Daoy (cell line): ENCODE measurements at regions not wholly inside any gene's neighbourhood (a gene's known extent, or its start where the extent isn't known, plus 50 kb on each side); places are given as distances from the start of the nearest gene placed in this dataset.
"Not testable (repeated sequence)": the region's sequence is repeated elsewhere in the genome, so short reads cannot be mapped to it uniquely, and the experiment has no call there.

Experiments
- DNase-seq: peaks from one replicate; pipeline ENCODE4 v3.0.0-alpha.2; 2015; ENCODE audit warnings: low read depth

DNA sequence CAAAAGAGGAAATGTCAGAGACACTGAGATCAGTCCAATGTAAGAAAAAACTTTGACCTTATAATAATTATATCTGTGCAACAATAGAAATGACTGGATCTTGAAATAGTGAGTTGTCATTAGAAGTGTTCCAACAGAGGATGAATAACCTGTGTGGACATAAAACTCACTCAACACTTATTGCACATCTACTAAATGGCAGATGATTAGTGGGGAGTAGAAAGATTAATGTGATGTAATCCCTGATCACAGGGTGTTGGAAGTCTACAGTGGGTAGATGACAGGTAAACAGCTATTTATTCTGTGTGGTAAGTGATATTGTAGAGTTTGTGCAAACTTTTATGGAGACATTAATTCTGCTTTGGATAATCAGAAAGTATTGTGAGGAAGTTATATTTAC is 177.3 kb upstream of the HMHB1 start:
- no peak for DNase-seq

DNA sequence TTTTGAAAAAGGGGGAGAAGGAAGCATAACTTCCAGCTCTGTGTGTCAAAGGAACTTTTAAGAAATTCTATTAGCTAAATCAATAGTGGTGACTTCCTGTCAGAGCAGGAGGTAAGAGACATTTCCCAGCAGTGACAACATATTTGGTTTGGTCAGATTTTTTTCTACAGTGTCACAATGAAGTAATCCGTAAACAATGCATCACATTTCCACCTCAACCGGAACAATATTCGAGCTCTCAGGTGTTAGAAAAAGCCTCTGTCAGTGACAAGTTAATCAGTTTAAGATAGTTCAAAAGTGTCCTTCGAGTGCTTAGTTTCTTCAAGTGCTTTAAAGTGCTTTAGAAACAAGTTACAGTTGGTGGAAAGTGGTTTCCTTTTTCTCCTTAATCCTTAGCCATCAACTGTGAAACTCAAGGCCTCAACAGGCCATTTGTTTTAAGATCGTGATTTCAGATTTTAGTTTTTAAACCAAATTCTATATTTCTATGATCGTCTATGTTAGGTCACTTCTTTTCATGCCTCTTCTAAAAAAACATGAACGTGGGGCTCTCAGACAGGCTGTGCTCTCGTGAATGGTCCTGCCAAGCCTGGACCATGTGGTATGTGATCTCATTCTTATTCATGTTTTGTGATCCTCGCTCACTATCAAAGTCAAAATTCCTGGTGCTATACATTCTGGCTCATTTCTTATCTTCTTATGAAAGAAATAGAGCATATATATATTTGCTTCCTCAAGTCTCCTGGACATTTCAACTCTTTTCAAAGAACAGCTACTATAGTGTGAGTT is 181.9 kb upstream of the HMHB1 start:
- peak; percentile 64 for DNase-seq

- not testable (repeated sequence) for DNase-seq
Measured at GRCh38 chr5:143625048-143625447, 186.9 kb upstream of the HMHB1 start.

GRCh38 chr5:143624465-143624864 is 187.5 kb upstream of the HMHB1 start:
- DNase-seq = no peak

DNA sequence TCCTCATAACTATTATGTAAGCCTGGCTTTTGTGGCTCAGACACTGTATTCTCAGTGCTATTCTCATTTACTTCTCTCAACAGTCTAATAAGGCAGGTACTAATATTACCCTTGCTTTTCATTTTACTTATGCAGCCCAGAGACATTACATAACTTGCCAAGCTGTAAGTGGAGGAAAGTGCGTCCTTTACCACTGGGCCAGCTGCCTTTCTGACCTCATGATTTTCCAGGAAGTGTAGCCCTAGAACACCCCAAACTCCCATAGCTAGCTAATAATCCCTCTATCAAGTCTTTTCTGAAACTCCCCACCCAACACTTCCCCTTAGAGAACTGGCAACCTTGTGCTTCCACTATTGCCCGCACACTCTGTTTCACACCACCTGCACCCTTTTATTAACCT is 192.9 kb upstream of the HMHB1 start:
- no peak for DNase-seq

DNA sequence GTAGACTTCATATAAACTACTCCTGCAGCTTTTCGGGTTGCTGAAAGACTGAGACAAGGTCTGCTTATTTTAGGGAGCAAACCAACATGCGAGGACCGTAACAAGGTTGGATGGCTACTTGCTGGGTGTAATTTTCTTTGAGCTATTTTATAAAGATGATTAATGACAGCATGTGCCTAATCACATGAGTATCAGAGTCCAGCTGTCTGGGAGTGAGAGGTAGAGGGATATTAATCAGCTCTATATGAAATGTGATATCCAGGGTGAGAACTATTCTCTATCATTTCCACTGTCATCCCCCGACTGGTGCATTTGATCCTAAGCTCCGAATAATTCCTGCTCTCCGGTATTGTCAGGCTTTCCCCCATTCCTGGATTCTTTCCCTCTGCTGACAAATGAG is 193.8 kb upstream of the HMHB1 start:
- DNase-seq = no peak

DNA sequence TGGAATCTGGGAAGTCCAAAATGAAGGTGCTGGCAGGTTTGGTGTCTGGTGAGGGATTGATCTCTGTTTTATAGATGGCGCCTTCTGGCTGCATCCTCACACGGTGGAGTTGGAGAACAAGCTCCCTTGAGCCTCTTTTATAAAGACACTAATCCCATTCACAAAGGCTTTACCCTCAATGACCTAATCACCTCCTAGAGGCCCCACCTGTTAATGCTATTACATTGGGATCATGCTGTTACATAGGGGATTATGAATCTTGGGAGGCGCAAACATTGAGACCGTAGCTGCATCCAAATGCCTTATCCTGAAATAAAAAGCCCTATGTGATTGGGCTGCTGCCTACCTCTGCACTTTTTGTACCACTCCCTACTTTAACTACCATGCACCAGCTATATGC is 197.1 kb upstream of the HMHB1 start:
- DNase-seq = no peak

DNA sequence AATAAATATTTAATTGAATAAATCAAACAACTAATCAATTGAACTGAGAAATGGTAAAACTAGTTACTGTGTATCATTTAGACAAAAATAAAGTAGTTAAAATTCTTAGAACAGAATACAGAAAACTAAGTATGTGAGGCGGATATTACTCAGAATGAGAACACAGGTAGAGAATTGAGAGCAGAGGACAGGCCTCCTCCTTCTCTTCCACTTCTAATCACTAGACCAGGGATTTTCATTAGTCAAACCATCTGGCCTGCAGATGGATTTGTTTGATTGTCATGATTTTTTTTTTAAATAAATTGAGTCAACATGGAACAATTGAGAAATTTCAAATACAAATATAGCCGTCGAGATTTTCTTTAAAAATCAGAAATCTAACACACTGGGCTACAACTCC is 198.6 kb upstream of the HMHB1 start:
- DNase-seq = no peak

- no peak for DNase-seq
Measured at GRCh38 chr5:143610946-143611345, 201.0 kb upstream of the HMHB1 start.

GRCh38 chr5:143606043-143606752 is 202.7 kb upstream of the NR3C1 start:
- peak; percentile 62 for DNase-seq

DNA sequence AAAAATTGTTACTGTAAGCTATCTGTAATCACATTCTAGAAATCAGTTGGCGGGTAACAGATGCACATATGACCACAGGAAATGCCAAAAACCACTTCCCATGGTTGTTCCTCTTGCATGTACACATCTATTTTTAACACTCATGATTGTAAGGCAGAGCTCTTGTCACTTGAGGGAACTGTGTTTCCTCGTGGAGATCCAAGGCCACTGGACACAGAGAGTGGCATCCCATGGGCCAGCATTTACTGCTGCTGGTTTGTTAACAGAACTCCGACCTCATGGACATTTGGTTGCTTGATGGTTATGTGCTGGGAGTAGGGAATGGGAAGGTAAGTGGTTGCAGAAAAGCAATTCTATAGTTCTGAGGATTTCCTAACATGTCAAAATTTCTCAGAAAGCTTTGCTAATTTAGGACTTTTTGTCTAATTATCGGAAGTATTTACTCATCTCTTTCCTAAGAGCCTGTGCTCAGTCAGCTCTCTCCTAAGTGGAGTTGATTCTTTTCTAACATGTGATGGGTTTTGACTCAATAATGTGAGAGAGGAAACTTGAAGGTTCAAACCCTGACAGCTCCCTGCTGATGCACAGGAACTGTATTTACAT is 202.0 kb upstream of the NR3C1 start:
- no peak for DNase-seq

- DNase-seq = no peak
Measured at GRCh38 chr5:143601917-143602333, 198.4 kb upstream of the NR3C1 start.

- DNase-seq = no peak
Measured at GRCh38 chr5:143601357-143601756, 197.9 kb upstream of the NR3C1 start.

- DNase-seq = peak; percentile 23
Measured at GRCh38 chr5:143600396-143601075, 197.1 kb upstream of the NR3C1 start.

GRCh38 chr5:143599474-143599873 is 196.0 kb upstream of the NR3C1 start:
- no peak for DNase-seq

GRCh38 chr5:143596824-143597223 is 193.3 kb upstream of the NR3C1 start:
- no peak for DNase-seq

GRCh38 chr5:143594902-143595818 is 191.7 kb upstream of the NR3C1 start:
- DNase-seq = no peak

GRCh38 chr5:143593723-143594122 is 190.2 kb upstream of the NR3C1 start:
- no peak for DNase-seq

DNA sequence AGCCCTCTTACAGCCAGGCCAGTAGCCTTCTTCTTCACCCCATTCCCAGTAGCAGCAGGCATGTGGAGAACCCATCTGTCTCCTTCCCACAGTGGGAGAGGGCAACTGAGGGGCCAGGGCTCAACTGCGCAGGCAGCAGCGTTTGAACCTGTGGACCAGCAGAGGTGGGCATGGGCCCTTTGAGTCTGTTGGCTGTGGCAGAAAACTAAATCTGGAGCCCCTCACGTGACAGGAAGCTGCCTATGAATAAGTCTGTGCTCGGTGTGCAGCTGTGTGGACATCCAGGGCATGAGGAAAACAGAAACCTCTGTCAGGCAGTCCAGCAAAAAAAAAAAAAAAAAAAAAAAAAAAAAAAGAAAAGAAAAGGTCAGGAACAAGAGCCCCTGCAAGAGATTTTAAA is 189.2 kb upstream of the NR3C1 start:
- peak; percentile 27 for DNase-seq

GRCh38 chr5:143588933-143589662 is 185.6 kb upstream of the NR3C1 start:
- no peak for DNase-seq

DNA sequence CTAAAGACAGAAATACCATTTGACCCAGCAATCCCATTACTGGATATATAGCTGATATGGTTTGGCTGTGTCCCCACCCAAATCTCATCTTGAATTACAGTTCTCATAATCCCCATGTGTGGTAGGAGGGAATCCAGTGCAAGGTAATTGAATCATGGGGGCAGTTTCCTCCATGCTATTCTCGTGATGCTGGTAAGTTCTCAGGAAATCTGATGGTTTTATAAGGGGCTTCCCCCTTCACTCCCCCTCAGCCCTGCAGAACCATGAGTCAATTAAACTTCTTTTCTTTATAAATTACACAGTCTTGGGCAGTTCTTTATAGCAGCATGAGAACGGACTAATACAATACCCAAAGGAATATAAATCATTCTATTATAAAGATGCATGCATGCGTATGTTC is 184.6 kb upstream of the NR3C1 start:
- DNase-seq = not testable (repeated sequence)
